ENCODE measurements at regions not wholly inside any gene's neighbourhood (a gene's known extent, or its start where the extent isn't known, plus 50 kb on each side); places are given as distances from the start of the nearest gene placed in this dataset.

- peaks cover 0 to 2% (median 0%) of the 10 kb centered on the region in 4 donors for H3K9me3 ChIP-seq (ENCODE audit: control insufficient read depth in 4 of 4, insufficient read depth in 3 of 4, low read length in 3 of 4)
- H3K9ac ChIP-seq (ENCODE audit: insufficient read depth in 1 of 2, low read length in 2 of 2): no peak overlapping the region
- H3K27me3 ChIP-seq (ENCODE audit: control insufficient read depth in 3 of 3, insufficient read depth in 3 of 3, low read length in 2 of 3): peaks cover 0 to 4% (median 0%) of the 10 kb centered on the region in 3 donors
- no peaks in the 10 kb centered on the region for H3K4me1 ChIP-seq (ENCODE audit: control insufficient read depth in 5 of 5, insufficient read depth in 5 of 5, low read length in 5 of 5)
- DNase-seq: no peak
- no peaks in the 10 kb centered on the region for H3K36me3 ChIP-seq (ENCODE audit: control insufficient read depth in 4 of 4, insufficient read depth in 4 of 4, low read length in 4 of 4)
- no peak for ATAC-seq (ENCODE audit: insufficient read depth, low FRiP score)
- whole genome bisulfite sequencing, 2 donors: 93 to 96% methylated on average over 1 of the region's 1 CpG
- no peak overlapping the region for H3K27ac ChIP-seq (ENCODE audit: low read depth in 1 of 2, low read length in 1 of 2)
- H3K4me3 ChIP-seq: no peak overlapping the region
- TF ChIP-seq CTCF (IDR thresholded peaks at IDR 0.05; ENCODE audit: control extremely low read depth, extremely low read depth): no peak
Observed at GRCh38 chr18:51610481-51610880, 413.0 kb upstream of the MEX3C start.

GRCh38 chr18:51611326-51611725 lies 413.8 kb upstream of the MEX3C start:
- H3K4me1 ChIP-seq (ENCODE audit: control insufficient read depth in 5 of 5, insufficient read depth in 5 of 5, low read length in 5 of 5): no peaks in the 10 kb centered on the region
- H3K9me3 ChIP-seq (ENCODE audit: control insufficient read depth in 4 of 4, insufficient read depth in 3 of 4, low read length in 3 of 4): peaks cover 0 to 2% (median 0%) of the 10 kb centered on the region in 4 donors
- WGBS, 2 donors: 78 to 89% methylated on average over 1 of the region's 1 CpG
- peaks cover 0 to 4% (median 0%) of the 10 kb centered on the region in 3 donors for H3K27me3 ChIP-seq (ENCODE audit: control insufficient read depth in 3 of 3, insufficient read depth in 3 of 3, low read length in 2 of 3)
- no peak overlapping the region for H3K27ac ChIP-seq (ENCODE audit: low read depth in 1 of 2, low read length in 1 of 2)
- H3K9ac ChIP-seq (ENCODE audit: insufficient read depth in 1 of 2, low read length in 2 of 2): no peak overlapping the region
- DNase-seq (no peak), ATAC-seq (ENCODE audit: insufficient read depth, low FRiP score) (no peak)
- no peaks in the 10 kb centered on the region for H3K36me3 ChIP-seq (ENCODE audit: control insufficient read depth in 4 of 4, insufficient read depth in 4 of 4, low read length in 4 of 4)
- TF ChIP-seq CTCF (IDR thresholded peaks at IDR 0.05; ENCODE audit: control extremely low read depth, extremely low read depth): no peak
- H3K4me3 ChIP-seq: no peak overlapping the region

- no peak for TF ChIP-seq CTCF (IDR thresholded peaks at IDR 0.05; ENCODE audit: control extremely low read depth, extremely low read depth)
- WGBS, 2 donors: 50 to 61% methylated on average over 5 of the region's 5 CpGs
- Histone ChIP-seq H3K9me3 (ENCODE audit: control insufficient read depth in 4 of 4, insufficient read depth in 3 of 4, low read length in 3 of 4) (peaks cover 0 to 4% (median 0%) of the 10 kb centered on the region in 4 donors), H3K4me1 (ENCODE audit: control insufficient read depth in 5 of 5, insufficient read depth in 5 of 5, low read length in 5 of 5) (no peaks in the 10 kb centered on the region), H3K9ac (ENCODE audit: insufficient read depth in 1 of 2, low read length in 2 of 2) (no peak overlapping the region), H3K36me3 (ENCODE audit: control insufficient read depth in 4 of 4, insufficient read depth in 4 of 4, low read length in 4 of 4) (no peaks in the 10 kb centered on the region), H3K4me3 (no peak overlapping the region), H3K27ac (ENCODE audit: low read depth in 1 of 2, low read length in 1 of 2) (no peak overlapping the region), H3K27me3 (ENCODE audit: control insufficient read depth in 3 of 3, insufficient read depth in 3 of 3, low read length in 2 of 3) (peaks cover 0 to 4% (median 0%) of the 10 kb centered on the region in 3 donors)
- no peak for DNase-seq
- peak; percentile 39 for ATAC-seq (ENCODE audit: insufficient read depth, low FRiP score)
Observed at GRCh38 chr18:51614033-51614432, 416.6 kb upstream of the MEX3C start.

- peaks cover 0 to 5% (median 0%) of the 10 kb centered on the region in 4 donors for H3K9me3 ChIP-seq (ENCODE audit: control insufficient read depth in 4 of 4, insufficient read depth in 3 of 4, low read length in 3 of 4)
- H3K27me3 ChIP-seq (ENCODE audit: control insufficient read depth in 3 of 3, insufficient read depth in 3 of 3, low read length in 2 of 3): peaks cover 0 to 4% (median 0%) of the 10 kb centered on the region in 3 donors
- no peak overlapping the region for H3K27ac ChIP-seq (ENCODE audit: low read depth in 1 of 2, low read length in 1 of 2)
- no peaks in the 10 kb centered on the region for H3K4me1 ChIP-seq (ENCODE audit: control insufficient read depth in 5 of 5, insufficient read depth in 5 of 5, low read length in 5 of 5)
- no peak overlapping the region for H3K4me3 ChIP-seq
- TF ChIP-seq CTCF (IDR thresholded peaks at IDR 0.05; ENCODE audit: control extremely low read depth, extremely low read depth): no peak
- H3K9ac ChIP-seq (ENCODE audit: insufficient read depth in 1 of 2, low read length in 2 of 2): no peak overlapping the region
- WGBS, 2 donors: 55 to 71% methylated on average over 7 of the region's 7 CpGs
- H3K36me3 ChIP-seq (ENCODE audit: control insufficient read depth in 4 of 4, insufficient read depth in 4 of 4, low read length in 4 of 4): no peaks in the 10 kb centered on the region
- ATAC-seq (ENCODE audit: insufficient read depth, low FRiP score) (no peak), DNase-seq (peak in 1 of 3 donors; percentile 24)
Observed at GRCh38 chr18:51614967-51615571, 417.6 kb upstream of the MEX3C start.

Measured in lung (tissue), 11 donors.